ENCODE measurements at regions not wholly inside any gene's neighbourhood (a gene's known extent, or its start where the extent isn't known, plus 50 kb on each side); places are given as distances from the start of the nearest gene placed in this dataset.
"Not testable (repeated sequence)": the region's sequence is repeated elsewhere in the genome, so short reads cannot be mapped to it uniquely, and the experiment has no call there.

GRCh38 chr16:21529060-21529658, 70.2 kb upstream of the METTL9 start:
- H3K27ac ChIP-seq (ENCODE audit: low read depth); H4K20me1 ChIP-seq (replicated peaks; ENCODE audit: insufficient read depth); H2AFZ ChIP-seq; H3K27ac Mint-ChIP-seq; H3K4me3 ChIP-seq; ATAC-seq; H3K27me3 ChIP-seq (ENCODE audit: insufficient read depth); H3K79me2 ChIP-seq (replicated peaks; ENCODE audit: insufficient read depth); DNase-seq (ENCODE audit: low spot score); H3K36me3 ChIP-seq (ENCODE audit: insufficient read depth); H3K4me3 Mint-ChIP-seq; H3K4me2 ChIP-seq; H3K9me2 ChIP-seq (ENCODE audit: insufficient read depth); H3K9me3 Mint-ChIP-seq; H3K36me3 Mint-ChIP-seq (ENCODE audit: low read depth): not testable (repeated sequence)
- Mint-ChIP-seq H3K4me1 (peaks cover 19% of the 10 kb centered on the region; the same call in 2 of the 3 replicates), H3K27me3 (ENCODE audit: insufficient read depth, low read depth, poor library complexity) (peaks cover 19% of the 10 kb centered on the region)
- Histone ChIP-seq H3F3A (replicated peaks; ENCODE audit: low read depth) (peaks cover 35% of the 10 kb centered on the region), H3K4me1 (ENCODE audit: insufficient read depth) (peaks cover 27% of the 10 kb centered on the region)

DNA sequence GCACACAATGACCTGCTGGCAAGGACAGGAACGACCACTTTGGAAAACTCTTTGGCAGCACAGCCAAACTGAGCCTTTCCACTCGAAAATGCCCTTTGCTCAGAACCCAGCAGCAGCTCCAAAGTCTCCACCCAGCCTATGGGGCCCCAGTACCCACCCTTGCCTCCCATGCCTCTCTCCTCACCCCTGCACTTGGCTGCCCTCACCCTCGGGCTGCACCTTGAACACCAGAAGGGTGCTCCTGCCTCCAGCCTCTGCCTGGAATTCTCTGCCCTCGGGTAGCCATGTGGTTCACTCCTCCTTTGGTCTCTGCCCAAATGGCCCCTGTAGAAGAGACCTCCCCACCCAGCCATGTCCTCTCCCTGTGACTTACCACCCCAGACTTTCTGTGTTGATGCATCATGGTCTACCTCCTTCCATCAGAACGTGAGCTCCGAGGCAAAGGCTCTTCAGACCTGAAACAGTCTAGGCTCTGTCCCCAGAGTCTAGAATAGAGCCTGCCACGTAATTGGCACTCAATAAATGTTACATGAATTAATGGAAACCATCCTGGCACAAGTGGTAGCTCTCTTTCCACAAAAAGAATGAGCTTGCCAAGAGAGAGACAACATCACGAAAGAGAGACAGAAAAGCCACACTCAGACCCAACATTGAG, 68.5 kb upstream of the METTL9 start:
- not testable (repeated sequence) for H3K27ac Mint-ChIP-seq; H3K9me3 Mint-ChIP-seq; H3K4me3 ChIP-seq; H3K36me3 ChIP-seq (ENCODE audit: insufficient read depth); H2AFZ ChIP-seq; H3K4me2 ChIP-seq; H3K27me3 ChIP-seq (ENCODE audit: insufficient read depth); DNase-seq (ENCODE audit: low spot score); H3K79me2 ChIP-seq (replicated peaks; ENCODE audit: insufficient read depth); H3K27ac ChIP-seq (ENCODE audit: low read depth); H3K4me3 Mint-ChIP-seq; ATAC-seq; H3K36me3 Mint-ChIP-seq (ENCODE audit: low read depth); H3K9me2 ChIP-seq (ENCODE audit: insufficient read depth); H4K20me1 ChIP-seq (replicated peaks; ENCODE audit: insufficient read depth)
- H3K4me1 Mint-ChIP-seq: peaks cover 19% of the 10 kb centered on the region; the same call in 2 of the 3 replicates
- Histone ChIP-seq H3K4me1 (ENCODE audit: insufficient read depth) (peaks cover 17% of the 10 kb centered on the region), H3F3A (replicated peaks; ENCODE audit: low read depth) (peaks cover 18% of the 10 kb centered on the region)
- H3K27me3 Mint-ChIP-seq (ENCODE audit: insufficient read depth, low read depth, poor library complexity): peaks cover 19% of the 10 kb centered on the region

DNA sequence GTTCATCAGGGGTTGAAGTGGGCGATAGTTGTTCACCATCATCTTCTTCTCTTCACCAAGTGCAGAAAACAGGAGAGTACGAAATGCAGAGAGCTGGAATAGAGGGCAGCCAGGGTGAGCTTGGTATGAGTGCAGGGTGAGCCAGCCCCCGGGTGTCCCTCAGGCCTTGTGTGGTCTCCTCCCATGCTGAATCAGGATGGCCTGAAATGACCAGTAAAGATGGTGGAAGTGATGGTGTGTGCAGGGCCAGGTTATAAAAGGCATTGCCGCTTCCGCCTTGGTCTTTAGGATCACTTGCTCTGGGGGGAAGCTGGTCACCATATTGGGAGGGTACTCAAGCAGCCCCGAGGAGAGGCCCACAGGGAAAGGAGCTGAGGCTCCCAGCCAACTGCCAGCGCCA, 66.4 kb upstream of the METTL9 start:
- not testable (repeated sequence) for H3K4me1 ChIP-seq (ENCODE audit: insufficient read depth); H3K4me3 Mint-ChIP-seq; DNase-seq (ENCODE audit: low spot score)

GRCh38 chr16:21533474-21533873, 65.9 kb upstream of the METTL9 start:
- not testable (repeated sequence) for ATAC-seq, H3K4me3 Mint-ChIP-seq

More for the DNA sequence above, 66.4 kb upstream of the METTL9 start:
- not testable (repeated sequence) for H2AFZ ChIP-seq; H3K4me1 Mint-ChIP-seq; H3F3A ChIP-seq (replicated peaks; ENCODE audit: low read depth); H3K27me3 ChIP-seq (ENCODE audit: insufficient read depth); H3K27me3 Mint-ChIP-seq (ENCODE audit: insufficient read depth, low read depth, poor library complexity); H3K36me3 Mint-ChIP-seq (ENCODE audit: low read depth); ATAC-seq; H3K9me2 ChIP-seq (ENCODE audit: insufficient read depth); H3K27ac Mint-ChIP-seq; H3K4me2 ChIP-seq; H3K36me3 ChIP-seq (ENCODE audit: insufficient read depth); H3K27ac ChIP-seq (ENCODE audit: low read depth); H3K9me3 Mint-ChIP-seq; H3K4me3 ChIP-seq; H4K20me1 ChIP-seq (replicated peaks; ENCODE audit: insufficient read depth); H3K79me2 ChIP-seq (replicated peaks; ENCODE audit: insufficient read depth)

More at GRCh38 chr16:21533474-21533873, 65.9 kb upstream of the METTL9 start:
- H3K4me1 ChIP-seq (ENCODE audit: insufficient read depth); H3K36me3 ChIP-seq (ENCODE audit: insufficient read depth); DNase-seq (ENCODE audit: low spot score); H3K4me1 Mint-ChIP-seq; H4K20me1 ChIP-seq (replicated peaks; ENCODE audit: insufficient read depth); H3K27ac ChIP-seq (ENCODE audit: low read depth); H3K4me3 ChIP-seq; H3K27me3 Mint-ChIP-seq (ENCODE audit: insufficient read depth, low read depth, poor library complexity); H3K9me2 ChIP-seq (ENCODE audit: insufficient read depth); H3K4me2 ChIP-seq; H3K27me3 ChIP-seq (ENCODE audit: insufficient read depth); H3K79me2 ChIP-seq (replicated peaks; ENCODE audit: insufficient read depth); H3K36me3 Mint-ChIP-seq (ENCODE audit: low read depth); H3K9me3 Mint-ChIP-seq; H2AFZ ChIP-seq; H3F3A ChIP-seq (replicated peaks; ENCODE audit: low read depth); H3K27ac Mint-ChIP-seq: not testable (repeated sequence)
